ENCODE measurements at regions not wholly inside any gene's neighbourhood (a gene's known extent, or its start where the extent isn't known, plus 50 kb on each side); places are given as distances from the start of the nearest gene placed in this dataset.

DNA sequence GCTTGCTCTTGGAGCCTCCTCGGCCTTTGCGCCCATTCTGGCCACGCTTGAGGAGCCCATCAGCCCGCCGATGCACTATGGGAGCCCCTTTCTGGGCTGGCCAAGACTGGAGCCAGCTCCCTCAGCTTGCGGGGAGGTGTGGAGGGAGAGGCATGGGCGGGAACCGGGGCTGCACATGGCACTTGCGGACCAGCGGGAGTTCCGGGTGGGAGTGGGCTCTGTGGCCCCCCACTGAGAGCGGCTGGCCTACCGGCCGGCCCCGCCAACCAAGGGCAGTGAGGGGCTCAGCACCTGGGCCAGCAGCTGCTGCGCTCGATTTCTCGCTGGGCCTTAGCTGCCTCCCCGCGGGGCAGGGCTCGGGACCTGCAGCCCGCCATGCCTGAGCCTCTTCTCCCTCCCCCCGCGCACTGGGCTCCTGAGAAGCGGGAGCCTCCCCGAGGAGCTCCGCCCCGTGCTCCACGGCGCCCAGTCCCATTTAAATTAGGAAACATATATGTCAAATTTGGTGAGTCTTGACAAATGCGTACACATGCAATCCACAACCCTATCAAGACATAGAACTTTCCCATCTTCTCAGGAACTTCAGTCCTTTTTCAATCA lies 97.6 kb upstream of the CNTN3 start:
- Mint-ChIP-seq H3K36me3 (ENCODE audit: low read depth) (no peaks in the 10 kb centered on the region), H3K9me3 (peaks cover 33% of the 10 kb centered on the region), H3K4me1 (ENCODE audit: low read depth) (no peaks in the 10 kb centered on the region), H3K27me3 (no peaks in the 10 kb centered on the region), H3K4me3 (no peak overlapping the region), H3K27ac (no peak overlapping the region)
- intact Hi-C loops (cut with micrococcal nuclease), result no loop called here

DNA sequence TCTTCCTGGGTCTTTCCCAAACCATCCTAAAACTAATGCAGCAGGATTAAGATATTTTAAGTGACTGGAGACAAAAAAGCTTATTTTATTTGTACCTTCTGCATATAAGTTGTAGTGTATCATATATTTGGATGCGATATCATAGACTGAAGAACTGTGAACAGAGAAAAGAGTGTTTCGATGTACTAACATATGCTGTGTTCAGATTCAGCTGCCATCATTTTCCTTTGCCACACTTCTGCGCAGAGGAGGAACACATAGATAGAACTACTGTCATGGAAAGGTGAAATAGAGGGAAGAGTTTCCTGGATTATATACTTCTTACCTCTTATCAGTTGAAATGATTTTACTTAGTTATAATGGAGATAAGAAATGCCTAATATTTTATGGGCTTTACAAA lies 95.5 kb upstream of the CNTN3 start:
- H3K9me3 Mint-ChIP-seq, result peaks cover 33% of the 10 kb centered on the region
- intact Hi-C loops (cut with micrococcal nuclease), result no loop called here
- H3K4me3 Mint-ChIP-seq, result no peak overlapping the region
- H3K36me3 Mint-ChIP-seq (ENCODE audit: low read depth), result no peaks in the 10 kb centered on the region
- H3K4me1 Mint-ChIP-seq (ENCODE audit: low read depth), result no peaks in the 10 kb centered on the region
- H3K27me3 Mint-ChIP-seq, result no peaks in the 10 kb centered on the region
- H3K27ac Mint-ChIP-seq, result no peak overlapping the region

DNA sequence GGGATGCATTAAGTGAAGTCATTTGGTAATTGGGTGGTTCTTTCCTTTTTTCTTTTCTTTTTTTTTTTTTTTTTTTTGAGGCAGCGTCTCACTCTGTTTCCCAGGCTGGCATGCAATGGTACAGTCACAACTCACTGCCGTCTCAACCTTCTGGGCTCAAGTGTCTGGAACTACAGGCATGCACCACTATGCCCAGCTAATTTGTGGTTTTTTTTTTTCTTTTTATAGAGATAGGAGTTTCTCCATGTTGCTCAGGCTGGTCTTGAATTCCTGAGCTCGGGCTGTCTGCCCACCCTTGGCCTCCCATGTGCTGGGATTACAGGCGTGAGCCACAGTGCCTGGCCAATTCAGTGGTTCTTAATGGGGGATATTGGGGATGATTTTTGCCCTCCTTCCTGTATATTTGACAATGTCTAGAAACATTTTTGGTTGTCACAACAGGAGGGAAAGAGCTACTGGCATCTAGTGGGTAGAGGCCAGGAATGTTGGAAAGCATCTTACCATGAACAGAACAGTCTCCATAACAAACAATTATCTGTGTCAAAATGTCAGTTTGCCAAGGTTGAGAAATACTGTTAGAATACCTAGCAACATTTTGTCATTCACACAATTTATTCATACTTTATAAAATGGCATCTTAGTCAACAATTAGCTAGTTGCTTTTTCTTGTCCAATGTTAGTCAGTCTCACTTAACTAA lies 79.4 kb upstream of the CNTN3 start:
- Mint-ChIP-seq H3K4me3 (no peak overlapping the region), H3K27me3 (no peaks in the 10 kb centered on the region), H3K27ac (no peak overlapping the region), H3K4me1 (ENCODE audit: low read depth) (no peaks in the 10 kb centered on the region), H3K9me3 (no peaks in the 10 kb centered on the region), H3K36me3 (ENCODE audit: low read depth) (no peaks in the 10 kb centered on the region)
- intact Hi-C loops (cut with micrococcal nuclease), result no loop called here

- no peaks in the 10 kb centered on the region for H3K4me1 Mint-ChIP-seq (ENCODE audit: low read depth)
- intact Hi-C loops (cut with micrococcal nuclease), result no loop called here
- H3K36me3 Mint-ChIP-seq (ENCODE audit: low read depth), result no peaks in the 10 kb centered on the region
- no peak overlapping the region for H3K4me3 Mint-ChIP-seq
- no peaks in the 10 kb centered on the region for H3K27me3 Mint-ChIP-seq
- no peaks in the 10 kb centered on the region for H3K9me3 Mint-ChIP-seq
- H3K27ac Mint-ChIP-seq, result no peak overlapping the region
Observed at GRCh38 chr3:74693251-74693650, 78.8 kb upstream of the CNTN3 start.

DNA sequence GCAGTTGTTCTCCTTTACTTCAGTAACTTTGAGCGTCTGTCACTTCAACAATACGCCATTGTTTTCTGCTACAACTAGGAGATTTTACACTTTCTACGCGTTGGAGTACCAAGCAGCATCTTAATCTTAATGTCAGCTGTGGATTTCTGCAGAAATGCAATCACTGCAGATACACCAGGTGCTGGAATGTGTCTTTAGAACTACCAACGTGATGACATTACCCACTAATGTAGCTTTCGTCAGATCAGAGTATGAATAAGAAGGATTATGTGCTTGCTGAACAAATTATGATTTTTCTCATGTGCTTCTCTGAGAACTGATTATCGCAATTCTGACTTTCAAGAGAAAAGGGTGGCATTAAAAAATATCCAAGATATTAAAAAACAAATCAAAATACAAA lies 77.5 kb upstream of the CNTN3 start:
- Mint-ChIP-seq H3K36me3 (ENCODE audit: low read depth) (no peaks in the 10 kb centered on the region), H3K4me3 (no peak overlapping the region)

DNA sequence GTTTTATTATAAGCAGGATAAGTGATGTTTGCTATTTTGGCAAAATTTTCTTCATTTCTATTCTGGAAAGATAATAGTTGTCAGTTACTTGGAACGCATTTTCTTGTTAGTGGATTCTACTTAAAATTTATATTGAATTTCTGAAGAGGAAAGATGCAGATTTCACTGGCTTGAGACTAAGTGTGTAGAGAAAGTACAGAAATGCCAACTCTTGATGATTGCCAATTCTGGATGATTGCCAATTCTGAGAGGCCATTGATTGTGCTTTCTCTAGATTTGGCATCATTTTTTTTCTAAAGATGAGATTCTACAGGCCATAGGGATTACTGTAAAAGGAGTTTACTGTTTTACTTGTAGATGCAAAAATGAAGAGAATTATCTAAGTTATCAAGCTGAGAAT lies 58.9 kb upstream of the CNTN3 start:
- no peak overlapping the region for H3K27ac Mint-ChIP-seq
- H3K4me3 Mint-ChIP-seq, result no peak overlapping the region
- no peaks in the 10 kb centered on the region for H3K27me3 Mint-ChIP-seq
- H3K4me1 Mint-ChIP-seq (ENCODE audit: low read depth), result no peaks in the 10 kb centered on the region
- no peaks in the 10 kb centered on the region for H3K9me3 Mint-ChIP-seq
- intact Hi-C loops (cut with micrococcal nuclease), result no loop called here
- H3K36me3 Mint-ChIP-seq (ENCODE audit: low read depth), result no peaks in the 10 kb centered on the region

More for the DNA sequence above, 77.5 kb upstream of the CNTN3 start:
- Mint-ChIP-seq H3K9me3 (peaks cover 7% of the 10 kb centered on the region), H3K4me1 (ENCODE audit: low read depth) (no peaks in the 10 kb centered on the region), H3K27me3 (no peaks in the 10 kb centered on the region), H3K27ac (no peak overlapping the region)
- intact Hi-C loops (cut with micrococcal nuclease), result no loop called here

GRCh38 chr3:74664606-74665005 lies 50.1 kb upstream of the CNTN3 start:
- Mint-ChIP-seq H3K27ac (no peak overlapping the region), H3K27me3 (no peaks in the 10 kb centered on the region)

More at GRCh38 chr3:74664606-74665005, 50.1 kb upstream of the CNTN3 start:
- H3K9me3 Mint-ChIP-seq, result peaks cover 21% of the 10 kb centered on the region
- no peaks in the 10 kb centered on the region for H3K4me1 Mint-ChIP-seq (ENCODE audit: low read depth)
- no peak overlapping the region for H3K4me3 Mint-ChIP-seq
- intact Hi-C loops (cut with micrococcal nuclease), result no loop called here
- no peaks in the 10 kb centered on the region for H3K36me3 Mint-ChIP-seq (ENCODE audit: low read depth)
